Karpas-422 (cell line): ENCODE measurements at regions not wholly inside any gene's neighbourhood (a gene's known extent, or its start where the extent isn't known, plus 50 kb on each side); places are given as distances from the start of the nearest gene placed in this dataset.

Experiments used
- DNase-seq: peaks from one replicate; pipeline ENCODE4 v3.0.0-alpha.2; 2015
- H2AFZ ChIP-seq: fragments of 200-600 bp; sonication (generic); 2 replicates; pipeline ENCODE4 v1.6.1; 2014; ENCODE audit warnings: antibody characterized with exemption, low read length, mixed read lengths
- H3K27ac ChIP-seq: fragments of 200-600 bp; sonication (generic); 2 replicates; pipeline ENCODE4 v1.5.1; 2014; ENCODE audit warnings: mild to moderate bottlenecking, low read length, moderate library complexity
- H3K27me3 ChIP-seq: fragments of 200-600 bp; sonication (generic); 2 replicates; pipeline ENCODE4 v1.6.1; 2014; ENCODE audit warnings: low read length, mixed read lengths
- H3K36me3 ChIP-seq: fragments of 200-600 bp; sonication (generic); 2 replicates; pipeline ENCODE4 v1.6.1; 2014; ENCODE audit warnings: low read length, mixed read lengths; ENCODE audit not compliant: insufficient read depth
- H3K4me1 ChIP-seq: fragments of 200-600 bp; sonication (generic); 2 replicates; pipeline ENCODE4 v1.6.1; 2014; ENCODE audit warnings: mild to moderate bottlenecking, low read length, mixed read lengths
- H3K4me2 ChIP-seq: fragments of 200-600 bp; sonication (generic); 2 replicates; pipeline ENCODE4 v1.6.1; 2014; ENCODE audit warnings: low read length, low read depth, mild to moderate bottlenecking; ENCODE audit not compliant: poor library complexity, severe bottlenecking
- H3K4me3 ChIP-seq: fragments of 200-600 bp; sonication (generic); 2 replicates; pipeline ENCODE4 v1.5.1; 2014; ENCODE audit warnings: mild to moderate bottlenecking, antibody characterized with exemption, low read length, mixed read lengths
- H3K79me2 ChIP-seq: fragments of 200-600 bp; sonication (generic); 2 replicates; pipeline ENCODE4 v1.6.1; 2014; ENCODE audit warnings: mild to moderate bottlenecking, low read length, mixed read lengths
- H3K9ac ChIP-seq: fragments of 200-600 bp; sonication (generic); 2 replicates; pipeline ENCODE4 v1.6.0; 2014; ENCODE audit warnings: low read length
- H3K9me2 ChIP-seq: fragments of 200-600 bp; sonication (generic), shearing (Covaris generic); replicated peaks from 2 replicates; pipeline ENCODE4 v1.6.0; 2014; ENCODE audit warnings: mild to moderate bottlenecking, low read length, moderate library complexity; ENCODE audit not compliant: insufficient read depth
- H3K9me3 ChIP-seq: fragments of 300-700, 200-600 bp; sonication (generic); 2 replicates; pipeline ENCODE4 v1.6.1; 2014; ENCODE audit warnings: low read length, mixed read lengths
- H4K20me1 ChIP-seq: fragments of 200-600 bp; sonication (generic); 2 replicates; pipeline ENCODE4 v1.6.1; 2014; ENCODE audit warnings: mild to moderate bottlenecking, antibody characterized with exemption, low read length, low read depth; ENCODE audit not compliant: insufficient read depth

DNA sequence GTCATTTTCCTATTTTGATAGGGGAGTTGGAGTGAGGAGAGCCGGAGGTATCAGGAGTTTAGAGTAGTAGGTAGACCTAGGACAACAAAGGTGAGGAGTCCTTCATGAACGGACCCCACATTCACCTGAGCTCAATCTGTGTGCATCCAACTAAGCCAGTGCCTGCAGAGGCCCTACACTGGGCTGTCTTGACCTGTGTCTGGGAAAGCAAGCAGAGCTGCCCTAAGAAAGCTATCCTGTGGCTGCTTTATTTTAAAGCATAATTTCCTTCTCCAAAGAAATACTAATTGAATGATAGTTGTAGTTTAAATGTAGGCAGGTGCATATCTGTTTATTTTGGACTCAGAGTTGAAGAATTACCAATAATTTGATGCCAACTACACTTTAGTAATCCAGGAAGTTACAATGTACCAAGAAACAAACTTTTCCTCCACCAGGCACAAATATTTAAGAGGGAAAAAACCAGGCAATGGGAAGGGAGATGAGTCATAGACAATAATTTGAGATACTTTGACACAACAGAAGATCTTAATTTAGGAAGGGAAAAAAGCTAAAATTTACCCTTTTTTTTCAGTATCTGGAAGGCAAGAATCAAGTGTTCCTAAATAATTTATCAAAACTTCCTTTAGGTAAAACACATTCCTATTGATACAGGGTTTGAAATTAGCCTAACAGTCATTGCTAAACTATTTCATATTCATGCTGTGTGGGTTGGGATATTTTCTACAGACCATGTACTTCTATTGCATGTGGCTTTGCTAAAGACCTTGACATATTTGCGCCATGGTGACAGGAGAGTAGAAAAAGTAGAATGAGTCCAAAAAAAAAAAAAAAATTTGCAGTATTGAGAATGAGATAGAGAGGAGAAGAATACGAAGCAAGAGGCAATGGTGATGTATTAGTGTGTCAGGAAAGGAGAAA is 376.6 kb upstream of the TUSC1 start:
- Histone ChIP-seq H3K9ac (no peak overlapping the region), H3K79me2 (no peaks in the 10 kb centered on the region), H3K27ac (no peak overlapping the region), H3K4me2 (no peak overlapping the region), H3K9me3 (no peaks in the 10 kb centered on the region), H3K4me1 (no peaks in the 10 kb centered on the region), H3K27me3 (peaks cover 2% of the 10 kb centered on the region; the same call in 1 of the 2 replicates), H2AFZ (no peak overlapping the region), H3K36me3 (no peaks in the 10 kb centered on the region), H3K9me2 (no peaks in the 10 kb centered on the region), H3K4me3 (no peak overlapping the region), H4K20me1 (no peaks in the 10 kb centered on the region)
- DNase-seq, result no peak

DNA sequence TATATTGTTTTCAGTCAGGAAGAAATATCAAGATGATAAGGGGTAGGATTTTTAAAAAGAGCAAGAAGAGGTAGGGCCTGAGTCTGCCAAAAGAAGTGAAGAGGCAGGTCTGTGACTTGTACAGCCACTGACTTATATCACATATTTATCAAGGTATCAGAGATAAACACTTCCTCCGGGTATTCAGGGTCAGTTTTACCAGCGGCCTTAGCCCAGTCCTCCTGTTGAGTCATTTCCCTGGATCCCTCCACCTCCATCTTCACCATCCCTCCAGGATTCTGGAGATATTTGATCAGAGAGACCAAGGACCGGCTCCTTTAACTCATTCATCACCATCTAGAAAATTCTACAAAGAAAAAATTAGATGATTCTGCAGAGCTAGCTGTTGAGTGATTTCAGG is 375.7 kb upstream of the TUSC1 start:
- Histone ChIP-seq H3K9me2 (no peaks in the 10 kb centered on the region), H4K20me1 (no peaks in the 10 kb centered on the region)
- DNase-seq, result no peak

DNA sequence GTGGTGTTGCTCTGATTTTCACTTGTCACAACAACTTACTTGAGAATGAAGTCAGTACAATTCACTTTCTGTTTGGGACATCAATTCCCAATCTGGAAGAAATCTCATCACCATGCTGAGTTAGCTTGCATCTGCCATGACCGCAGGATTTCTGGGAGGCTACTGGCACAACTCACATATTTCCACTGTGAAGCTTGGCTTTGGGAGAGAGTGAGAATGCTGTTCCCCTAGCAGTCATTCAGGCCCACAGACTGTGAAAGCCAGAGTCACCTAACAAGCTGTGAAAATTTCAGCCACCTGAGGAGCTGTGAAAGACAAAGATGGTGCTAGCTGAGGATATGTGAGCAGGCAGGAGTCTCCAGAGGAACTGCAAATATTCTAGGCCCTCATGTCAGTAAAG is 365.2 kb upstream of the TUSC1 start:
- Histone ChIP-seq H3K9me2 (no peaks in the 10 kb centered on the region), H3K9ac (no peak overlapping the region), H3K4me2 (no peak overlapping the region), H3K4me1 (no peaks in the 10 kb centered on the region), H2AFZ (no peak overlapping the region), H3K4me3 (no peak overlapping the region), H3K36me3 (no peaks in the 10 kb centered on the region), H3K27ac (no peak overlapping the region), H4K20me1 (no peaks in the 10 kb centered on the region), H3K27me3 (no peaks in the 10 kb centered on the region), H3K79me2 (no peaks in the 10 kb centered on the region), H3K9me3 (no peaks in the 10 kb centered on the region)
- DNase-seq, result no peak

More for the DNA sequence above, 375.7 kb upstream of the TUSC1 start:
- H2AFZ ChIP-seq, result no peak overlapping the region
- H3K36me3 ChIP-seq, result no peaks in the 10 kb centered on the region
- H3K9ac ChIP-seq, result no peak overlapping the region
- no peak overlapping the region for H3K27ac ChIP-seq
- no peak overlapping the region for H3K4me2 ChIP-seq
- H3K79me2 ChIP-seq, result no peaks in the 10 kb centered on the region
- H3K27me3 ChIP-seq, result no peaks in the 10 kb centered on the region
- H3K4me1 ChIP-seq, result no peaks in the 10 kb centered on the region
- no peaks in the 10 kb centered on the region for H3K9me3 ChIP-seq
- no peak overlapping the region for H3K4me3 ChIP-seq

DNA sequence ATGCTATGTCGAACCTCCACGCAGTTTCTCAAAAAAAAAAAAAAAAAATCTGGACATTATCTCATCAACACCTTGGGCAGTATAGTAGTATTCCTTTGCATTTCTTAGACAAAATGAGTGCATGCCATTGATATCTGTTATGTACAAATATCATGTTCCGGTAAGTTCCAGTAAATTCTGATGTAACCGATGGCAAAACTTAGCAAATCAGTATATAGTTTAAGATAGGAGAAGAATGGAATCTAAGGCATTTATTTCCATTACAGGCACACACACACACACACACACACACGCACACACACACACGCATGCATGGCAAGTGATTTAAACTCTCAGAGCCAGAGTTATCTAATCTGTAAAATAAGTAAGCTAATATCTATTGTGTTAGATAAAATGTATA is 356.5 kb upstream of the TUSC1 start:
- Histone ChIP-seq H3K27ac (no peak overlapping the region), H3K27me3 (no peaks in the 10 kb centered on the region), H2AFZ (no peak overlapping the region), H3K9me2 (no peaks in the 10 kb centered on the region), H3K9ac (no peak overlapping the region), H3K36me3 (no peaks in the 10 kb centered on the region), H3K79me2 (no peaks in the 10 kb centered on the region), H4K20me1 (no peaks in the 10 kb centered on the region), H3K9me3 (no peaks in the 10 kb centered on the region), H3K4me3 (no peak overlapping the region), H3K4me2 (no peak overlapping the region), H3K4me1 (no peaks in the 10 kb centered on the region)
- DNase-seq, result no peak

DNA sequence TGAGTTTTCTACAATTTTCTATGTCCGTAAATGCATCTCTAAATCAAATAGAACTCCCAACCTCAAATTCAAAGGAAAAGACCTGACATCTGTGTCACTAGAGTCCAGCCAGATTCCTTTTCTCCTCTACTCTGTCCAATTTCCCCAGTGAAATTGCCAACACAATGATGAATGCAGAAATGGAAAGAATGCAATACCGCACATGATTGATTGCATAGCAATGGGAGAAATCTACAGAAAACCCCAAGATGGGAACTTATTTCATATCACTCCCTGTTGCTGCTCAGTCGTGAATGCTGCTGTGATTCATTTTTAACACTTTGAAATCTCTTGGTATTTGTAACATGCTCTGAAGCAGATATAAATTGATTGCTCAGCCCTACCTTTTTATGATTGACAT is 355.1 kb upstream of the TUSC1 start:
- Histone ChIP-seq H3K9me2 (no peaks in the 10 kb centered on the region), H4K20me1 (no peaks in the 10 kb centered on the region), H3K36me3 (no peaks in the 10 kb centered on the region), H3K9me3 (no peaks in the 10 kb centered on the region), H3K4me2 (no peak overlapping the region), H3K27ac (no peak overlapping the region), H3K4me3 (no peak overlapping the region), H3K4me1 (no peaks in the 10 kb centered on the region), H3K79me2 (no peaks in the 10 kb centered on the region), H3K9ac (no peak overlapping the region), H2AFZ (no peak overlapping the region), H3K27me3 (no peaks in the 10 kb centered on the region)
- no peak for DNase-seq

DNA sequence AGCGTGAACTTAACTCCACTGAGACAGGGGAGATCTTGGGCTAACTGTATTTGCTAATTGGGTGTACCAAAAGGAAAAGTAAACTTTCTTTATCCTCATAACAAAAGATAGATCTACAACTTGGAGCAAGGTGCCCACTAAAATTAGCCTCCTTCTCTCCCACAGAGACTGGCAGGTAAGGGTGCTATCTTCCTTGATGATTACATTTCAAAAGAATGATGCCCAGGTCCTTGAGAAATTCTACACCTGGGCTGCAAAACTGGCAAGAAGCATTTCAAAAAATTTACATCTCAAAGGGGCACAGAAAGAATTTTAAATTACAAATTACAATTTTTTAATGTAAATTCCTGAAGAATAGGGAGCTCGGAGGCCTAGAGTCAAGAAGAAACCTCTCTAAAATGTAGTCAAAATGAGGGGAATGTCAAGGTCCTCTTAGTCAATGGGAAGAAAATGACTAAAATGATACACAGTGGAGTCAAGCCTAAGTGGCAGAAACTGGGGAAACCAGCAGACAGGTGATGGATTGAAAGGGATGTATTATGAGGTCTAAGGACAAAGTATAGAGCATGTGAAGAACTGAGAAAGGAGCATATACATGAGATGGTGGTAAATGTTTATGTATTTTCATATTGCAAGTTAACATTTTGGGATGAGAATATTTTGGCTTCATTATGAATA is 348.3 kb upstream of the TUSC1 start:
- Histone ChIP-seq H2AFZ (no peak overlapping the region), H4K20me1 (no peaks in the 10 kb centered on the region), H3K9ac (no peak overlapping the region), H3K9me3 (no peaks in the 10 kb centered on the region), H3K36me3 (no peaks in the 10 kb centered on the region), H3K27ac (no peak overlapping the region), H3K79me2 (no peaks in the 10 kb centered on the region), H3K9me2 (no peaks in the 10 kb centered on the region), H3K4me2 (no peak overlapping the region), H3K4me1 (no peaks in the 10 kb centered on the region), H3K4me3 (no peak overlapping the region), H3K27me3 (no peaks in the 10 kb centered on the region)
- DNase-seq, result no peak

DNA sequence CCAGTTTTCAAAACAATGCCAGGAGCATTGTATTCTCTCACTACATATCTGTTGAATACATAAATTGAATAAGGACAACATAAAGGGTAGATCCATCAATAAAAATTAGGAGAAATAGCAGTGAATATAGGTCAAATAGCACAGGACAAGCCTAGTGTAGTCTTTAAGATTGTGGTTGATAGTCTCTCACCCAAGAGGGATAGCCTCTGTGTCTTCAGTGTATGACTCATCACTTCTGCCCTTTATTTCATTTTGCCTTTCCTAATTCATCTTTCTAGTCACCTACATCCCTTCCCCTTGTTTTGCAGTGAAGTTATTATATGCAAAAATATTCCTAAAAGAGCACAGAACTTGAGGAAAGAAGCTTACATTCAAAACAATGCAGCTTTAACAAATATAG is 335.0 kb upstream of the TUSC1 start:
- no peak overlapping the region for H3K27ac ChIP-seq
- H3K36me3 ChIP-seq, result no peaks in the 10 kb centered on the region

DNA sequence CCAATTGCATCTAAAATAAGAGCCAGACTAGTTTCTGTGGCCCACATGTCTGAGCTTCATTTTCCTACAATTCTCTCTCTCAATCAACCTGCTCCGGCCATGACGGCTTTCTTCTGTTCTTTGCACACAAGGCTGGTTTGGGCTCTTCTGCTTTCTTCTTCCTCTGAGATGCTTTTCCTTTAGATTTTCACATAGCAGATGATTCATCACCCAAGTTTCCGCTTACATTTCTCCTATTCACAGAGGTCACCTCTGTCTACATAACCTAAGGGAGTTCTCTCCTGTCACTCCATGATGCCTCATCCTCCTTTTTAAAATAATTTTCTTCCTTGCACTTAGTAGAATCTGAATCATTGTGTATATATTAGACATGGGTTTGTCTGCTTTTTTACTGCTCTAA is 334.6 kb upstream of the TUSC1 start:
- Histone ChIP-seq H3K4me1 (peaks cover 11% of the 10 kb centered on the region), H4K20me1 (no peaks in the 10 kb centered on the region), H3K27me3 (no peaks in the 10 kb centered on the region), H3K36me3 (no peaks in the 10 kb centered on the region), H3K9me2 (no peaks in the 10 kb centered on the region; the same call in 1 of the 2 replicates), H3K9me3 (no peaks in the 10 kb centered on the region), H3K27ac (no peak overlapping the region), H3K4me2 (no peak overlapping the region), H3K4me3 (no peak overlapping the region), H2AFZ (no peak overlapping the region), H3K9ac (no peak overlapping the region), H3K79me2 (no peaks in the 10 kb centered on the region)
- peak; percentile 63 for DNase-seq

More for the DNA sequence above, 335.0 kb upstream of the TUSC1 start:
- no peaks in the 10 kb centered on the region; the same call in 1 of the 2 replicates for H3K9me2 ChIP-seq
- no peak overlapping the region for H3K4me2 ChIP-seq
- no peaks in the 10 kb centered on the region for H3K9me3 ChIP-seq
- H4K20me1 ChIP-seq, result no peaks in the 10 kb centered on the region
- no peak overlapping the region for H3K9ac ChIP-seq
- H3K4me1 ChIP-seq, result peaks cover 11% of the 10 kb centered on the region
- no peak overlapping the region for H3K4me3 ChIP-seq
- no peaks in the 10 kb centered on the region for H3K27me3 ChIP-seq
- H2AFZ ChIP-seq, result no peak overlapping the region
- H3K79me2 ChIP-seq, result no peaks in the 10 kb centered on the region
- DNase-seq, result no peak
